ENCODE measurements at regions not wholly inside any gene's neighbourhood (a gene's known extent, or its start where the extent isn't known, plus 50 kb on each side); places are given as distances from the start of the nearest gene placed in this dataset.

GRCh38 chr5:8842971-8843551, 702.8 kb downstream of the SEMA5A start:
- POLR2A ChIA-PET: no interaction called here

GRCh38 chr5:8843771-8844170, 702.1 kb downstream of the SEMA5A start:
- H3K4me1 Mint-ChIP-seq (ENCODE audit: low read depth): no peaks in the 10 kb centered on the region
- no peak for TF ChIP-seq CTCF (IDR thresholded peaks at IDR 0.05)
- H3K27ac Mint-ChIP-seq: no peak overlapping the region
- ATAC-seq (ENCODE audit: poor library complexity) (no peak), DNase-seq (no peak)
- no peaks in the 10 kb centered on the region for H3K4me1 ChIP-seq (ENCODE audit: insufficient read depth, low read length)
- ChIA-PET POLR2A (no interaction called here), CTCF (no interaction called here)
- peaks cover 9% of the 10 kb centered on the region for H3K9me3 Mint-ChIP-seq
- H3K9me3 ChIP-seq (ENCODE audit: control insufficient read depth in 1 of 2, insufficient read depth in 1 of 2, low read length in 2 of 2): peaks cover 0 to 33% of the 10 kb centered on the region in 2 experiments
- H3K4me3 Mint-ChIP-seq: no peak overlapping the region
- no peak overlapping the region for H3K27ac ChIP-seq (ENCODE audit: low read depth in 1 of 2, low read length in 2 of 2)
- H3K4me3 ChIP-seq (ENCODE audit: low read length): no peak overlapping the region
- H3K36me3 ChIP-seq (ENCODE audit: insufficient read depth, low read length): no peaks in the 10 kb centered on the region
- H3K27me3 ChIP-seq (ENCODE audit: control insufficient read depth in 1 of 2, insufficient read depth in 2 of 2, low read length in 2 of 2): no peaks in the 10 kb centered on the region
- no peaks in the 10 kb centered on the region for H3K36me3 Mint-ChIP-seq (ENCODE audit: low read depth)
- intact Hi-C loops (cut with DNase I, micrococcal nuclease): no loop called here
- no peaks in the 10 kb centered on the region for H3K27me3 Mint-ChIP-seq

More at GRCh38 chr5:8842971-8843551, 702.8 kb downstream of the SEMA5A start:
- Mint-ChIP-seq H3K27ac (no peak overlapping the region), H3K4me3 (no peak overlapping the region), H3K27me3 (no peaks in the 10 kb centered on the region), H3K9me3 (peaks cover 12% of the 10 kb centered on the region), H3K36me3 (ENCODE audit: low read depth) (no peaks in the 10 kb centered on the region), H3K4me1 (ENCODE audit: low read depth) (no peaks in the 10 kb centered on the region)
- no peak overlapping the region for H3K4me3 ChIP-seq (ENCODE audit: low read length)
- H3K9me3 ChIP-seq (ENCODE audit: control insufficient read depth in 1 of 2, insufficient read depth in 1 of 2, low read length in 2 of 2): peaks cover 0 to 33% of the 10 kb centered on the region in 2 experiments
- CTCF ChIA-PET: no interaction called here
- TF ChIP-seq CTCF (IDR thresholded peaks at IDR 0.05): no peak
- no peaks in the 10 kb centered on the region for H3K27me3 ChIP-seq (ENCODE audit: control insufficient read depth in 1 of 2, insufficient read depth in 2 of 2, low read length in 2 of 2)
- no peaks in the 10 kb centered on the region for H3K36me3 ChIP-seq (ENCODE audit: insufficient read depth, low read length)
- DNase-seq (no peak), ATAC-seq (ENCODE audit: poor library complexity) (no peak)
- no peaks in the 10 kb centered on the region for H3K4me1 ChIP-seq (ENCODE audit: insufficient read depth, low read length)
- no peak overlapping the region for H3K27ac ChIP-seq (ENCODE audit: low read depth in 1 of 2, low read length in 2 of 2)
- intact Hi-C loops (cut with DNase I, micrococcal nuclease): no loop called here

- Mint-ChIP-seq H3K27me3 (no peaks in the 10 kb centered on the region), H3K9me3 (peaks cover 9% of the 10 kb centered on the region), H3K4me3 (no peak overlapping the region), H3K27ac (no peak overlapping the region), H3K4me1 (ENCODE audit: low read depth) (no peaks in the 10 kb centered on the region), H3K36me3 (ENCODE audit: low read depth) (no peaks in the 10 kb centered on the region)
- no peak for TF ChIP-seq CTCF (IDR thresholded peaks at IDR 0.05)
- intact Hi-C loops (cut with DNase I, micrococcal nuclease): no loop called here
- ATAC-seq (ENCODE audit: poor library complexity) (no peak), DNase-seq (no peak)
- CTCF ChIA-PET: no interaction called here
- Histone ChIP-seq H3K27me3 (ENCODE audit: control insufficient read depth in 1 of 2, insufficient read depth in 2 of 2, low read length in 2 of 2) (no peaks in the 10 kb centered on the region), H3K4me1 (ENCODE audit: insufficient read depth, low read length) (no peaks in the 10 kb centered on the region), H3K9me3 (ENCODE audit: control insufficient read depth in 1 of 2, insufficient read depth in 1 of 2, low read length in 2 of 2) (peaks cover 0 to 33% of the 10 kb centered on the region in 2 experiments), H3K27ac (ENCODE audit: low read depth in 1 of 2, low read length in 2 of 2) (no peak overlapping the region), H3K4me3 (ENCODE audit: low read length) (no peak overlapping the region), H3K36me3 (ENCODE audit: insufficient read depth, low read length) (no peaks in the 10 kb centered on the region)
- POLR2A ChIA-PET: no interaction called here
These were observed 701.7 kb downstream of the SEMA5A start for GRCh38 chr5:8844206-8844605.
